SH-SY5Y (cell line): ENCODE measurements at regions not wholly inside any gene's neighbourhood (a gene's known extent, or its start where the extent isn't known, plus 50 kb on each side); places are given as distances from the start of the nearest gene placed in this dataset.

ENCODE experiments used
- GATA2 ChIP-seq: IDR thresholded peaks from 2 replicates; pipeline ENCODE4 v1.6.1; 2011; ENCODE audit warnings: mild to moderate bottlenecking, low read depth, low read length
- GATA3 ChIP-seq: IDR thresholded peaks from 2 replicates; pipeline ENCODE4 v1.6.1; 2011; ENCODE audit warnings: low read depth, mild to moderate bottlenecking, low read length, moderate library complexity

DNA sequence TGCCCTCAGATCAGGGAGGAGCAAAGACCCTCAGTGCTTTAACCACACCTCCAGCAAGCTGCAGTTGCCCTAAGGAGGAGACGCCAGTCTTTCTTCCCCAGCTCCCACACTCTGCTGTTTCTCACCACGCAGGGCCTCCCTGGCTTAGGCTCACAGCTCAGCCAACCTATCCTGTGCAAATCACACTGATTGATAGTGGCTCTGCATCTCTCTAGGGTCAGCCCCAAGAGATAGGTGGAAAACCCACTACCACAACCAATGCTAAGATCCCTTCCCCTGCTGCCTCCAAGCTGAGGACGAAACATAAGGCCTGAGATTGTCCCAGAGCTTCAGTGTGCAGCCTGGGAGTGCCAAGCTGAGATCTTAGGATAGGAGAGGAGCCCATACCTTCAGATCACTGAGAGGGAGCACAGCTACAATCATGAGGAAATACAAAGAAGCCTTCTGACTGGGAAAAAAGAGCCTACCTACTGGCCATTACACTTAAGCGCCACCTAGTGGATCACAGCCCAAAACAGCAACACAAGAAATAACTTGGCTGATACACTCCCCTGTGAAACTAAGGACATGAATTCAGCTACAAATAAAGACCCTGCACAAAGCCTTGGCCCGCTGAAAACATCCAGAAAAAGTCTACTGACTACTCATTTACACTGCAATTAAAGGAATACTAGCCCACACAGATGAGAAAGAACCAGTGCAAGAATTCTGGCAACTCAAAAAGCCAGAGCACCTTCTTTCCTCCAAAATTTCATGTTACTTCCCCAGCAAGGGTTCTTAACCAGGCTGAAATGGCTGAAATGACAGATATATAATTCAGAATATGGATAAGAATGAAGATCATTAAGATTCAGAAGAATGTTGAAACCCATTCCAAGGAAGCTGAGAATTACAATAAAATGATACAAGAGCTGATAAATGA is 271.5 kb upstream of the DCBLD2 start:
- TF ChIP-seq GATA2: no peak
- TF ChIP-seq GATA3: no peak
